Breast epithelium (tissue), 3 donors: ENCODE measurements at regions not wholly inside any gene's neighbourhood (a gene's known extent, or its start where the extent isn't known, plus 50 kb on each side); places are given as distances from the start of the nearest gene placed in this dataset.

Experiments
- POLR2A ChIP-seq: fragments of 450-650 bp; IDR thresholded peaks from one replicate; pipeline ENCODE4 v1.6.1; 2016; ENCODE audit warnings: antibody characterized with exemption, mild to moderate bottlenecking, moderate library complexity
- TF ChIP-seq, protein P1 (sequence below), 3 donors: fragments of 450-650 bp; IDR thresholded peaks; one replicate each; pipeline ENCODE4 v1.5.1; 2016 to 2017; ENCODE audit warnings: antibody characterized with exemption in 3 of 3, mild to moderate bottlenecking in 3 of 3, moderate library complexity in 3 of 3

DNA sequence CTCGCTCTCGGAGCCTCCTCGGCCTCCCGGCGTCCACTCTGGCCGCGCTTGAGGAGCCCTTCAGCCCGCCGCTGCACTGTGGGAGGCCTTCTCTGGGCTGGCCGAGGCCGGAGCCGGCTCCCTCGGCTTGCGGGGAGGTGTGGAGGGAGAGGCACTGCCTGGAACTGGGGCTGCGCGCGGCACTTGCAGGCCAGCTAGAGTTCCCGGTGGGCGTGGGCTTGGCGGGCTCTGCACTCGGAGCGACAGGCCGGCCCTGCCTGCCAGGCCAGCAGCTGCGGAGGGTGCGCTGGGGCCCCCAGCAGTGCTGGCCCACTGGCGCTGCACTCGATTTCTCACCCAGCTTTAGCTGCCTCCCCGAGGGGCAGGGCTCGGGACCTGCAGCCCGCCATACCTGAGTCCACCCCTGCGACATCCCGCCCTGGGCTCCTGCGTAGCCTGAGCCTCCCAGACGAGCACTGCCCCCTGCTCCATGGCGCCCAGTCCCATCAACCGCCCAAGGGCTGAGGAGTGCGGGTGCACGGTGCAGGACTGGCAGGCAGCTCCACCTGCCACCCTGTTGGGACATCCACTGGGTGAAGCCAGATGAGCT is 765.0 kb downstream of the IGSF11 start:
- TF ChIP-seq, protein P1, sequence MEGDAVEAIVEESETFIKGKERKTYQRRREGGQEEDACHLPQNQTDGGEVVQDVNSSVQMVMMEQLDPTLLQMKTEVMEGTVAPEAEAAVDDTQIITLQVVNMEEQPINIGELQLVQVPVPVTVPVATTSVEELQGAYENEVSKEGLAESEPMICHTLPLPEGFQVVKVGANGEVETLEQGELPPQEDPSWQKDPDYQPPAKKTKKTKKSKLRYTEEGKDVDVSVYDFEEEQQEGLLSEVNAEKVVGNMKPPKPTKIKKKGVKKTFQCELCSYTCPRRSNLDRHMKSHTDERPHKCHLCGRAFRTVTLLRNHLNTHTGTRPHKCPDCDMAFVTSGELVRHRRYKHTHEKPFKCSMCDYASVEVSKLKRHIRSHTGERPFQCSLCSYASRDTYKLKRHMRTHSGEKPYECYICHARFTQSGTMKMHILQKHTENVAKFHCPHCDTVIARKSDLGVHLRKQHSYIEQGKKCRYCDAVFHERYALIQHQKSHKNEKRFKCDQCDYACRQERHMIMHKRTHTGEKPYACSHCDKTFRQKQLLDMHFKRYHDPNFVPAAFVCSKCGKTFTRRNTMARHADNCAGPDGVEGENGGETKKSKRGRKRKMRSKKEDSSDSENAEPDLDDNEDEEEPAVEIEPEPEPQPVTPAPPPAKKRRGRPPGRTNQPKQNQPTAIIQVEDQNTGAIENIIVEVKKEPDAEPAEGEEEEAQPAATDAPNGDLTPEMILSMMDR (IDR thresholded peaks at IDR 0.05), result no peak
- TF ChIP-seq POLR2A, result no peak
